Gastrocnemius medialis (tissue), 4 donors: ENCODE measurements at regions not wholly inside any gene's neighbourhood (a gene's known extent, or its start where the extent isn't known, plus 50 kb on each side); places are given as distances from the start of the nearest gene placed in this dataset.

Experiments
- ATAC-seq, 2 donors: fragments of 150-250 bp; one replicate each; pipeline ENCODE4 v1.9.1; 2016
- DNase-seq, 2 donors: peaks; one replicate each; pipeline ENCODE4 v3.0.0-alpha.2; 2019
- H3K27ac ChIP-seq, 4 donors: fragments of 200-600 bp; sonication (generic); 1 replicate in 1 of 4; 2 replicates in 3 of 4; pipeline ENCODE4 v1.5.1; 2016 to 2018; ENCODE audit warnings: mild to moderate bottlenecking in 2 of 4, moderate library complexity in 1 of 4
- H3K27me3 ChIP-seq, 3 donors: fragments of 200-600 bp; sonication (generic) in 2 of 3; 1 replicate in 1 of 3; 2 replicates in 2 of 3; pipeline versions ENCODE4 v1.5.1 to v1.6.0; 2016 to 2019; ENCODE audit warnings: mild to moderate bottlenecking in 1 of 3, moderate library complexity in 1 of 3
- H3K36me3 ChIP-seq, 2 donors: fragments of 200-600 bp; sonication (generic) in 1 of 2; one replicate each; pipeline ENCODE4 v1.5.1; 2017 to 2018
- H3K4me1 ChIP-seq, 2 donors: fragments of 200-600 bp; sonication (generic) in 1 of 2; one replicate each; pipeline ENCODE4 v1.5.1; 2016 to 2017; ENCODE audit warnings: mild to moderate bottlenecking in 2 of 2
- H3K4me3 ChIP-seq, 4 donors: fragments of 200-600 bp; sonication (generic) in 3 of 4; 1 replicate in 1 of 4; 2 replicates in 3 of 4; pipeline ENCODE4 v1.5.1; 2016 to 2019; ENCODE audit warnings: mild to moderate bottlenecking in 2 of 4
- H3K9me3 ChIP-seq, 3 donors: fragments of 200-600 bp; sonication (generic) in 2 of 3; 1 replicate in 1 of 3; 2 replicates in 2 of 3; pipeline ENCODE4 v1.5.1; 2016 to 2019
- CTCF ChIP-seq, 5 experiments: fragments of 450-650 bp in 3 of 5; fragments of 200-600 bp in 2 of 5; sonication (generic) in 2 of 5; IDR thresholded peaks in 4 of 5; conservative IDR thresholded peaks in 1 of 5; 1 replicate in 4 of 5; 2 replicates in 1 of 5; pipeline ENCODE4 v1.5.1; 2016 to 2019; ENCODE audit warnings: antibody characterized with exemption in 5 of 5, mild to moderate bottlenecking in 3 of 5, moderate library complexity in 3 of 5
- POLR2A ChIP-seq, 2 donors: fragments of 450-650 bp; IDR thresholded peaks; one replicate each; pipeline ENCODE4 v1.6.1; 2017; ENCODE audit warnings: antibody characterized with exemption in 2 of 2, mild to moderate bottlenecking in 2 of 2, moderate library complexity in 2 of 2
- in situ Hi-C, 4 donors: fragments of 200-750 bp; cut with MboI; loops; one replicate each; pipeline versions ENCODE4 v1.15.0 to v1.8.0; 2017; ENCODE audit warnings: low sequenced_read_pairs in 4 of 4
- intact Hi-C: fragments of 100-400 bp; cut with DNase I; formaldehyde crosslinking; loops from one replicate; pipeline ENCODE4 v1.15.1; 2023; ENCODE audit warnings: low total_unique reads

- H3K9me3 ChIP-seq, result no peaks in the 10 kb centered on the region
These were observed 447.5 kb downstream of the INSC start for GRCh38 chr11:15562230-15562629.

GRCh38 chr11:15563054-15563453 lies 448.3 kb downstream of the INSC start:
- in situ Hi-C loops (no loop called here), intact Hi-C loops (no loop called here)
- H3K4me1 ChIP-seq, result no peaks in the 10 kb centered on the region
- no peak overlapping the region for H3K27ac ChIP-seq
- no peaks in the 10 kb centered on the region for H3K27me3 ChIP-seq
- DNase-seq (no peak), ATAC-seq (no peak)
- TF ChIP-seq CTCF (IDR thresholded peaks at IDR 0.05 in 4 of 5, conservative IDR thresholded peaks at IDR 0.05 in 1 of 5) (no peak), POLR2A (IDR thresholded peaks at IDR 0.05) (no peak)
- H3K36me3 ChIP-seq, result no peaks in the 10 kb centered on the region
- no peaks in the 10 kb centered on the region for H3K9me3 ChIP-seq
- H3K4me3 ChIP-seq, result no peak overlapping the region

More at GRCh38 chr11:15562230-15562629, 447.5 kb downstream of the INSC start:
- ATAC-seq (no peak), DNase-seq (no peak)
- H3K4me1 ChIP-seq, result no peaks in the 10 kb centered on the region
- no peaks in the 10 kb centered on the region for H3K27me3 ChIP-seq
- TF ChIP-seq POLR2A (IDR thresholded peaks at IDR 0.05) (no peak), CTCF (IDR thresholded peaks at IDR 0.05 in 4 of 5, conservative IDR thresholded peaks at IDR 0.05 in 1 of 5) (no peak)
- H3K27ac ChIP-seq, result no peak overlapping the region
- no peak overlapping the region for H3K4me3 ChIP-seq
- in situ Hi-C loops (no loop called here), intact Hi-C loops (no loop called here)
- no peaks in the 10 kb centered on the region for H3K36me3 ChIP-seq

GRCh38 chr11:15565880-15566279 lies 451.2 kb downstream of the INSC start:
- H3K27me3 ChIP-seq, result no peaks in the 10 kb centered on the region
- in situ Hi-C loops (no loop called here), intact Hi-C loops (no loop called here)
- H3K27ac ChIP-seq, result no peak overlapping the region
- H3K9me3 ChIP-seq, result no peaks in the 10 kb centered on the region
- peaks cover 0 to 6% of the 10 kb centered on the region in 2 donors for H3K4me1 ChIP-seq
- ATAC-seq (no peak), DNase-seq (no peak)
- no peak overlapping the region for H3K4me3 ChIP-seq
- TF ChIP-seq POLR2A (IDR thresholded peaks at IDR 0.05), result no peak
- TF ChIP-seq CTCF (IDR thresholded peaks at IDR 0.05 in 4 of 5, conservative IDR thresholded peaks at IDR 0.05 in 1 of 5), result no peak
- no peaks in the 10 kb centered on the region for H3K36me3 ChIP-seq

GRCh38 chr11:15568440-15568839 lies 453.7 kb downstream of the INSC start:
- intact Hi-C loops (no loop called here), in situ Hi-C loops (no loop called here)
- TF ChIP-seq CTCF (IDR thresholded peaks at IDR 0.05 in 4 of 5, conservative IDR thresholded peaks at IDR 0.05 in 1 of 5) (no peak), POLR2A (IDR thresholded peaks at IDR 0.05) (no peak)
- ATAC-seq (no peak), DNase-seq (no peak)
- Histone ChIP-seq H3K27me3 (no peaks in the 10 kb centered on the region), H3K9me3 (no peaks in the 10 kb centered on the region), H3K27ac (no peak overlapping the region), H3K36me3 (no peaks in the 10 kb centered on the region), H3K4me1 (peaks cover 0 to 6% of the 10 kb centered on the region in 2 donors), H3K4me3 (no peak overlapping the region)
